ENCODE measurements at regions not wholly inside any gene's neighbourhood (a gene's known extent, or its start where the extent isn't known, plus 50 kb on each side); places are given as distances from the start of the nearest gene placed in this dataset.
"Not testable (repeated sequence)": the region's sequence is repeated elsewhere in the genome, so short reads cannot be mapped to it uniquely, and the experiment has no call there.

DNA sequence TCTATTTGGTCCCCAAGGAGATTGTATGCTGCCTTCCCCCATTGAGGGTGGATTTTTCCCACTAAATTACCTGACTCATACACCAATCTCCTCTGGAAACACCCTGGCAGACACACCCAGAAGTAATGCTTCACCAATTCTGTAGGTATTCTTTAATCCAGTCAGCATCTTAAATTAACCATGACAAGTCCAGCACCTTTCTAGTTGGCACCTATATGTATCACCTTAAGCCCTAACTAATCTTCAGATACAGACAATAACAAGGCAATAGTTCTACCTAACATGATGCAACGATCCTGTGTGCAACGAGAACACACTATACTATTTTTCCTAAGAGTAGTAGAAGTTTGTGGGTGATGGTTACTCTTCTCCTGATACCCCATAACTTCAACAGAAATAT is 473.3 kb upstream of the NPAP1 start:
- not testable (repeated sequence) for DNase-seq

DNA sequence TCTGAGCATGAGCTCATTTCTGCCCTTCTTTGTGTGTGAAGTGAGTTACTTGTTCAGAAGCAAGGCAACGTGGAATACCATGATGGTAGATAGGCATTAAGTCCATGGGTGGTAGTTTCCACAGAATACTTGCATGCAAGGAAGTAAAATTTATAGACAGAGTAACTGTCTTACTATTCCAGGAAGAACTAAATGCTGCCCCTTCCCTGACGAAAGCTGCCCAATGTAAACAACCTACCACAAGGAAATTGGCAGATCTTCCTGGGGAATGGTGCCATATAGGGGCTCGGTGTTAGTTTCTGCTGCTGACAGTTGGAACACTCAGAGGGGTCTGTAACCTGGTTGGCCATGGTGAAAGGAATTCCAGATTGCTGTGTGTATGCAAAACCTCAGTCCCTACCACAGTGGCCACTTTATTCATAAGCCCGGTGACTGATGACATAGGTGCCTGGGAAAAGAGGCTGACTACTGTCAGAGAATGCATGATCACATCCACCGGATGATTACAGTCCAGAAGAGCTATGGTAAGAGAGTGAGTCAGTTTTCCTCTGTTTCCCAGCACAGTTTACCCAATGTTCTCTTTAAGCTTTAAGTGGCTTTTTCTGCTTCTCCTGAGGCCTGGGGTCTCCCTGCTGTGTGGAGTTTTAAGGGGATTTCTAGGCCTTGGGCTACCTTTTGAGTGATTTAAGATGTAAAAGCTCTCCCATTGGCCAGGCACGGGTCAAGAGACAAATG is 463.7 kb upstream of the NPAP1 start:
- not testable (repeated sequence) for DNase-seq

DNA sequence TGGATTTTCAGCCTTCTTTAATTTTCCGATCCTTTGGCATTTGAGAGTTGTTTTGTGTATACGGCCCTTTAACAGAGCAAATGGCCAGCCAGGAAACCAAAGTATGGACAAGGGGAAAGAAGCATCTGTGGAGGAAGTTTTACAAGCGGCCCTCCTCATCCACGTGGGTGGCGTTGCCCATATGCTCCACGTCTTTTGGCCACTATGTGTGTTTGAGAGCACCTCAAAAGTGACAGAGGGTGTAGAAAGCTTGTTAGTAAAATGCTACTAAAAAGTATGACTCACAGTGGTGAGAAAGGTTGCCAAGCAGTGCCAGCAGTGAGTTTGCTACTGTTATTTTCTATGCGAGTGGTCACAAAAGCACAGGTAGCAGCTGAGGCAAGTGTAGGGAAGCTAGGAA is 451.8 kb upstream of the NPAP1 start:
- no peak for DNase-seq

DNA sequence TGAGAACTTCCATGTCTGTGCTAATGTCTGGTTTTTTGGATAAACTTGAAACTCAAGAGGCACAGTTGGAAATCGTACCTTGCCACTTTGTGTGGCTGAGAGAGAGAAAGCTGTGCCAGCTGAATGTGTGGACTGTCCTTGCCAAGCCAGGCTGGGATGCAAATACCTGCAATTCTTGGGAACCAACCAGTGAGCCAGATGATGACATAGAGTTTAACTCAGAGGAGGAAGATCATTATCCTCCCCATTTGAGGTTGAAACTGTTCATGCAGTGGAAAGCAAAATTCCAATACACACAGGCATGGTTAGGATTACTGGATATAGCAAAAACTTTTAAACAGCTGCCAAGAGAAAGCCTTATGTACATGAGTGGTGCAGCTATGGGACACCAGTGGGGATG is 451.4 kb upstream of the NPAP1 start:
- DNase-seq, result no peak

DNA sequence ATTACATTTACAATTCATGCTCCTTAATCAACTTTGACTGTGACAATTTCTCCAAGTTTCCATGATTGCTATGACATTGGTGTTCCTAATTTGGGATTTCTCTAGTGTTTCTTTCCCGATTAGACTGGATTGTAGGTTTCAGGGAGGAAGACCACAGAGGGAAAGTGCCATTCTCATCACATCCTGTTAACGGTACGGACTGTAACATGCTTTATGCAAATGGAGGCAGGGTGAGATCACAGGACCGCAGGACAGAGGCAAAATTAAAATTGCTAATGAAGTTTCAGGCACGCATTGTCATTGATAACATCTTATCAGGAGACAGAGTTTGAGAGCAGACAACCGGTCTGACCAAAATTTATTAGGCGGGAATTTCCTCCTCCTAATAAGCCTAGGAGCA is 446.7 kb upstream of the NPAP1 start:
- not testable (repeated sequence) for DNase-seq

DNA sequence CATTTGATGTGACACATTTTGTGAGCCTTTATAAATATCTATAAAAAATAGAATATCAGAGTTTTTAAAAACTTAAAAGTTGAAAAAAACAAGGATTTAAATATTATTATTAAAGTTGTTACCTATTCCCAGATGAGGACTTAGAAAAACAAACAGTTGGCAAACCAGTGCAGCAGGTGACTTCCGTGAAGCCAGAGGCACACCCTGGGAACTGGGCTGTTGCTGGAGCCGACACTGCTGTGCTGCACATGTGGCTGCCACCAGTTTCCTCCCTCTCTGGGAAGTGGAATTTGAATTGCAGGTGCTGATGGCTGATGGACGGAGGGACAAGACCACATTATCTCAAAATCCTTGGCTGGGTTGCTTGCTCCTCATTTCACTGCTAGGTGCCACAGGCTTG is 442.4 kb upstream of the NPAP1 start:
- DNase-seq, result not testable (repeated sequence)

DNA sequence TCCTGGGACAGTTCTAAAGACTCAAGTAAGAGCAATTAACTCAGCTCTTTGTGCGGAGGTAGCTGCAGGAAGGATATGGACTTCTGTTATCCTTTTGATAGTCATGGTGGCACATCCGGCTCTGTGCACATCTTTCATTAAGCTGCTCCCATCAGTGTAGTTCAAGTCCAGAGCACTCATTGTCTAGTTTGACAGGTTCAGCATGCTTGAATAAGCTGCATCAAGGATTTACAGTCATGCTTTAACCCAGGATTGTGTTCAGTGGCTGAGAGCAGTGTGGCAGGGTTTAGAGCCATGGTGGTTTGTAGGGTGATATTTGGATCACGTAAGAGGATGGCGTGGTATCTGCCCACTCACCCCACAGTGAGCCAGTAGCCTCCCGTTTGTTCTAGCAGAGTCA is 435.0 kb upstream of the NPAP1 start:
- DNase-seq, result not testable (repeated sequence)

DNA sequence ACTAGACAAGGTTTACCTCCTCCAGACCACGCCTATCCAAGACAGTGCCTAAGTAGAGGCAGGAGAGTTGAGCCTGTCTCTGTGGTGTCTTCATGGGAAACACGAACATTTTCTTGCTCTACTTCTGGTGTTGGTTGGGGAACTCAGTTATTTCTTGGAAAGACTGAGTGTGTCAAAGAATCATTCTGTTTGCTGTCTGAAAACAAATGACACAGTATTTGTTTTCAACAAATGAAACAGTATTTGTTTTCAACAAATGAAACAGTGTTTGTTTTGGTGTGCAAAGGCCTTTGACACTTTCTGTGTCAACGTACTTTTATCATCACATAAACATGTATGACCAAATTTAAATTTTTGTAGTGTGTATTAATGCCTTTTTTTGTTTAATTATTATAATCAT is 416.5 kb upstream of the NPAP1 start:
- DNase-seq, result not testable (repeated sequence)

DNA sequence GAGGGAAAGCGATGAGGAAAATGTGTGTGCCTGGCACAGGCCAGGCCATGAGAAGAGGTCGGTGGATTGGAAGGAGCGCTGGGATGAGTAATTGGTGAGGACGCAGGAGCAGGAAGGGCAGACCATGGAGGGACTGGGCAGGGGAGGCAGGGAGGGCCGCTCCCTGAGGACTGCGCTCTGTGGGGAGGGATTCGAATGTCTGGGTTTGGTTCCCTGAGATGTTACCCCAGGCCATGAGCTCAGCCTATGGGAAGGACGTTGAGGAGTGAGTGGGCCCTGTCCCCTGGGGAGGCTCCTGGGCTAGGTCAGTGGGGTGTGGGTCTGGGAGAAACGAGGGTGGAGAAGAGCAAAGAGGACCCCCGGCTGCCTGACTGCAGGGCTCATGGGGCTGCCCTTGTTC is 415.2 kb upstream of the NPAP1 start:
- DNase-seq, result not testable (repeated sequence)

DNA sequence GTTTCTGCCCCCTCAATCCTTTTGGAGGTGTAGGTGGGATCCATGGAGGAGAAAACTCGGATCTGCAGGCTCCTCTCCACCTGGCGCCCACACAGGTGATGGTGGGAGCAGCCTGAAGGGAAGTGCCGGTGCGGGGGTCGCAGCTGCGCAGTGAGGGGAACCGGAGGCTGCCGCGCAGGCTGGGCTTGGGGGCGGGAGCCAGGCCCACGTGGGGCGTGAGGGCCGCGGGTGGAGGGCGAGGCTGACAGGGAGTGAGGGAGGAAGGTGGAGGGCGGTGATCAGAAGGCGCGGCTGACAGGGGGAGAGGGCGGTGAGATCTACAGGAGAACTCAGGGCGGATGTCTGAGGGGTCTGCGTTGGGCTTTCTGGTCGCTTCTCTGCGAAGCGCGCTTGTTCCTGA is 414.7 kb upstream of the NPAP1 start:
- not testable (repeated sequence) for DNase-seq

DNA sequence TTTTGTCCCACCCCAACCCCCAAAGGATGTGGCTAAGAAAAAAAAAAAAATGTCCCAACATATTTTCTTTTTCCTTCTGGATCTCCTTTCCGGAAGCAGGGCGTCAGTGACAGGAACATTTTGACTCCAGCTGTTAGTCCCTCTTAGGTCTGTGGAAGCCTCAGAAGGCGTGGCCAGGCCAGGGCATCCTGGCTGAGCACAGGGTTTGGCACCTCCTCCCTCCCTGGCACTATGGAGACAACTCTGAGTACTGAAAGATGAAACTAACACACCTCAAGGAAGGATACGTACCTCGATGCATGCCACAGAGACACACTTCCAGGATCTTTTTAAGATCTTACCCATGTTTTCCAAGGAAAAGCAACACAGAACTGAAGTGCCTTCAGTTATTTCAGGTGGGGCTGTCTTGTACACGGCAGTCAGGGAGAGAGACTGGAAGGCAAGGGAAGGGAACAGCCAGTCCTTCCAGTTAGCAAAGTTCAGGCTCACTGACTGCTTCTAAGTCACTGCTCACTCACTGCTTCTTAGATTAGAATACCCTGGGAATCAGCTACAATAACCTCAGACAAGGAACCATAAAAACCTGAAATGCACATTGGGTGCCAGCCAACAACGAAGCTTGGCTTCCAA is 406.9 kb upstream of the NPAP1 start:
- DNase-seq, result not testable (repeated sequence)

DNA sequence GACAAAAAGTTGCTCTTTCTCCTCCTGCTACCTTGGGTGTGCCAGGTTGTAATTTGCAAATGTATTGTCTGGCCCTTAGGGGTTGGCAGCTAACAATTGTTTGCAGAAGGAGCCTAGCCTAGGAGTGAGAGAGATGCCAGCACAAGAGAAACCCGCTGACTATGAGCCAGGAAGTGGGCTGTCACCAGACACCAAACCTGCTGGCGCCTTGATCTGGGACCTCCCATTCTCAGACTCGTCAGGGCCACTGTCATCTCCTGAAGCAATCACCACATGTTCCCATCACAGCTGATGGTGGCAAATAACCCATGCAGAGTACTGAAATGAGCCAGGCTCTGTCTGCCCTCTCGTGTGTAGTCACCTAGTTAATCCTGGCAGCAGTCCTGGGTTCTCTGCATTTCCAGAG is 406.4 kb upstream of the NPAP1 start:
- peak; percentile 49 for DNase-seq

DNA sequence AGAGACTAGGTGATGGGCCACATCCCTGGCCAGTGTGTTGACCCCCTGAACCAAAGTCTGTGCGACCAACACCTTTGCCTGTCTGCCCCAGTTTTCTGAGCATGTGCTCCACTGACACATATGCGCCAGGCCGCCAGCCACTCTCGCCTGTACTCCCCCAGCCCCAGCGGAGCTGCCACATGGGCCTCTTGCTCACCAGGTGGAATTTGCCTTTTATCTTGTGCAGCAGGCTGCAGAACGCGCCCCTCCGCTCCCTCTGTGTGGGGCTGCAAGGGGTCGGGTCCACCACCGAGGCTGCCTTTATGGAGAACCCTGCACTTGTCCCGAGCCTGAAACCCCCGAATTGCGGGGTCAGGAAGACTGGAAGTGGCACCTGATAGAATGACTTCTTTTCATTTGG is 405.7 kb upstream of the NPAP1 start:
- no peak for DNase-seq

DNA sequence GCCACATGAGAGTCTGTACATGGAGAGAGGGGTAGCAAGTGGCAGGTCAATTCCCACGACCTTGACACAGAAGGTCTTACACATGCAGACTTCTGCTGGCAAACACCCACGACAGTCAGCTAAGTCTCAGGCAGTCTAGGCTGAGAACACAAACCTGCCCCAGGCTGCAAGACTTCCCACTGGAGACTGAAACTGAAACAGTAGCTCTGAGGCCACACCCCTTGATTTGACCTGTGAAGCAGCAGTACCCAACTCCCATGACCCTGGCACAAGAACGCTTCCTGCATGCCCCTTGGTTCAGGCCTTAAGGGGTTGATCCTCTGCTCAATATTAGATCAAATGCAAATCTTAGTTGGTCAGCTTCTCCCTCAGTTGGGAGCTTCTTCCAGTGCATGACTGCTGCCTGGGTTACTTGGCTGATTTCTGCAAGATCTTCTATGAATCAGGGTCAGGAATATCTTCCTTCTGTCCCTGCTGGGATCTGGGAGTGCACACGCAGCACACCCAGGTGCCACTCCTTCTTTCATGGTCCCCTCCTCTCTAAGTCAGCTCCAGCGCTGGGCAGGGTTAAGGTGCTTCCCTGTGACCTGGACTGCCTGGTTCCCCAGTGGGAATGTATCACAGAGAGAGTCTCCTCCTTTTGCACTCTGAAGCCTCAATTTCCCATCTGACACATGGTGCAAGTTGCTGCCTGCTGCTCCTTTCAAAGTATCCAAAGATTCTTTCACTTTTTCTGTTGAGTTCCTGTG is 403.9 kb upstream of the NPAP1 start:
- not testable (repeated sequence) for DNase-seq

DNA sequence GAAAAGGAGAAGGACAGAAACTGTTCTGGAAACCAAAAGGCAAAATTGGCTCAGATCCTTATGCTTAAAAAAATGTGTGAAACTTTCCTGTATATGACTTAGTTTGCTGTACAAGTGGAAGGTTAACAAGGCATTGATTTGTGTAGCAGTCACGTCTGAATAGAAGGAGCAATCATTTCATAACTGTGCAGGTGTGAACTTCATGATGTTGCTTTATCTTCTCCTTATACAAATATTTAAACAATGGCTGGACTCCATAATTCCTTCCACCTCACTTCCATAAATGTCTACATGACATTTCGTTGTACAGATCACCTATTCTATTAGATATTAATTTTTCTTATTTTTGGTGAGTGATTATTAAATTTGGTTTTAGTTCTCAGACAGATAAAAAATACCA is 382.7 kb upstream of the NPAP1 start:
- no peak for DNase-seq

DNA sequence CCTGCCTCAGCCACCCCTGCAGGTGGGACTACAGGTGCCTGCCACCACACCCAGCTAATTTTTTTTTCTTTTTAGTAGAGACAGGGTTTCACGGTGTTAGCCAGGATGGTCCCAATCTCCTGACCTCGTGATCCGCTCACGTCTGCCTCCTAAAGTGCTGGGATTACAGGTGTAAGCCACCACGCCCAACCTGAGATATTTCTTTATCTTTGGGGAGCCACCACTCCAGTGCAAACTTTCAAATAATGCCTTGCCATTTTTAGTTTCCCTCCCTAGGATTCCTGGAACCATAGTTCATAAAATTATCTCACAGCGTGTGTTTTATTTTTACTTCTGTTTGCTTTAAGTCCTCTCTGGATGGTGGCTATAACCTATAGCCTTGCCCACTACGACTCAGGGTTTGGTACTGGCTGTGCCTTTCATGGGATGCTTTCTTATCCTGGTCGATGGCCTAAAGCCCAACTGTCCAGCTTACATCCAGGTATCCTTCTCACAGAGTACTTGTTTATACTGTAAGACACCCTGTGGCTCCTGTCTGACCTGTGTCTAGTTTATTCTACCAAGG is 374.7 kb upstream of the NPAP1 start:
- not testable (repeated sequence) for DNase-seq

DNA sequence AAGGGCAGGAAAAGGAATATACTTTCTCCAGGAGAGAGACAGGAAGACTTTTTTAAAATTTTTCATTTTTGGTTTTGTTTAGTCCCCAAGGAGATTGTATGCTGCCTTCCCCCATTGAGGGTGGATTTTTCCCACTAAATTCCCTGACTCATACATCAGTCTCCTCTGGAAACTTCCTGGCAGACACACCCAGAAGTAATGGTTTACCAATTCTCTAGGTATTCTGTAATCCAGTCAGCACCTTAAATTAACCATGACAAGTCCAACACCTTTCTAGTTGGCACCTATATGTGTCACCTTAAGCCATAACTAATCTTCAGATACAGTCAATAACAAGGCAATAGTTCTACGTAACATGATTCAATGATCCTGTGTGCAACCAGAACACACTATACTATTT is 373.6 kb upstream of the NPAP1 start:
- not testable (repeated sequence) for DNase-seq

DNA sequence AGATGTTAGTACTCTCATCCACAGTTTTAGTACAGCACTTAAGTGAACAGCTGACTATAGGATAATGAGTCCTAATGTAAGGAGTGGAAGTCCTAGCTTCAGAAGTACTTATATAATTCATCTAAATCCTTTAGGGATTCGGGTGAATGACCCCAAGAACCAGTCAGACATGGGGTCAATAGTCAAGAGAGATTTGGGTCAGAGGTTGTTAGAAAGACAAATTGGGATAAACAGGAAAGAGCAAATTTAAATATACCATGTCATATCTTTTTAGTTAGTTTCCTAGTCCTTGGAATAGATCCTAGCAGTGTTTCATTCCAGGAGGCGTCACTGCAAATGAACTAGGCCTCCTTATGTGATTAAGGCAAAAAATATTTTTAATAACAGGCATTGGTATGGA is 370.8 kb upstream of the NPAP1 start:
- not testable (repeated sequence) for DNase-seq

DNA sequence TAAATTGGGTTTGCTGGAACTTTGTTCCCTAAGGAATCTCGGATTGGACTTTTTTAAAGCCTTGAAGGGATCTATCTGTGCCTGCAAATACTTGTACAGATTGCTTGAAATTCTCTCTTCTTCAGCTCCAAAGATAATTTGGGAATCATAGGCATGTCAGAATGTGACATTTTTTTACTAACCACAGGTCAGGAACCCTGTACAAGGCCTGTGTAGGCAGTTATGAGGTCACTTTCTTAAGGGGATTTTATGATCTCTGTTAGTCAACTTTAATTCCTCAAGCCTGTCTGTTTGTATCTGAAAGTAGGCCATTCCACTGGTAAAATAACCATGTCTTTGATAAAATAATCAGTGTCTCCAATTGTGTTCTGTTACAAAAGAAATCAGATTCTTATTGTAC is 369.9 kb upstream of the NPAP1 start:
- not testable (repeated sequence) for DNase-seq

DNA sequence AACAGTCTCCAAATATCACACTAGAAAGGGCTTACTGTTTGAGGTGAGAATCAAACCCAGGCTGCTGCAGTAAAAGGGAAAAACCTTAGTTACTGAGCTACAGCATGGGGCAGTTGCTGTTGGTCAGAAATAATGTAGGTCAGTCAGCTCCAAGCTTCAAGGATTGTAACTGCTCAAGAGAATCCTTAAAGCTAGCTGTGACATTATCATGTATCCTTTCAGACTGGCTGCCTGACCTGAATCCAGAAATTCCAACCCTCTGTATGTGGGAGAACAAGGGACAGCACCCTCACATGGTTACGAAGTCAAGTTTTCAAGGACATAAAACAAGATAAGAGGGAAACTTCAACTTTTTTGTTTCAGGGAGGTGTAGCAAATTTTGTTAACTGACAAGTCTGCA is 365.9 kb upstream of the NPAP1 start:
- not testable (repeated sequence) for DNase-seq

DNA sequence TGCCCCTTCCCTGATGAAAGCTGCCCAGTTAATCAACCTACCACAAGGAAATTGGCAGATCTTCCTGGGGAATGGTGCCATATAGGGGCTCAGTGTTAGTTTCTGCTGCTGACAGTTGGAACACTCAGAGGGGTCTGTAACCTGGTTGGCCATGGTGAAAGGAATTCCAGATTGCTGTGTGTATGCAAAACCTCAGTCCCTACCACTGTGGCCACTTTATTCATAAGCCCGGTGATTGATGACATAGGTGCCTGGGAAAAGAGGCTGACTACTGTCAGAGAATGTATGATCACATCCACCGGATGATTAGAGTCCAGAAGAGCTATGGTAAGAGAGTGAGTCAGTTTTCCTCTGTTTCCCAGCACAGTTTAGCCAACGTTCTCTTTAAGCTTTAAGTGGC is 363.9 kb upstream of the NPAP1 start:
- DNase-seq, result not testable (repeated sequence)

DNA sequence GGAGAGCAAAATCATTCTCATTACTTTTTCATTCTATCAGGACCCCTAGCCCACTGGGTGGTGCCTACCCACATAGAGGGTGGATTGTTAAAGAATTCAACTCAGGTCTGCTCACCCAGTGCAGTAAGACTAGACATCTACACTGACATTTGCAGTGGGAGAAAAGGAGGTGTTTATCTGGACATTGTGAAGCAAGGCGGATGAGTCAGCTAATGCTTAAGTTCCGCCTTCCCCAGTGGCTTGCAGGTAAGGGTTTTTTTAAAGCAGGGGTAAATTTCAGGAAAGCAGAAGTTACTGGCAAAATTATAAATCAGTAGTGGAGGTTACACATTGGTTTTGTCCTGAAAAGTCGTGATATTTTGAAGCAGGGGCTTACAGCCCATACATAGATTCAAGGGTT is 359.2 kb upstream of the NPAP1 start:
- not testable (repeated sequence) for DNase-seq

DNA sequence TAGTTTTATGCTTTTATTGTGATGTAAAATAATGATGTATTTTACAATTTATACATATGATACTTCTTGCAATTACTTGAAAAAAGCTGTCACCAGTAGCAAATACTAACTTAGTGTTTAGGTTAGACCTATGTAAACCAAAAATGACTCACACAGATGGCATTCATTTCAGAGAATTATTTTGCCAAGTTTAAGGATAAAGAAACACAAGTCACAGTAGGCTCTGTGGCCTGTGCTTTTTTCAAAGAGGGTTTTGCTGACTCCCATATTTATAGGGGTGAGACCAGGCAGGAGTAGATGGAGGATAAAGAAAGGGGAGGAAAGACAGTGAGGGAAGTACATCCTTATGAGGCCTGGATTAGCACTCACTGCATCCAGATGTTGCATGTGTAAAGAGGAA is 356.6 kb upstream of the NPAP1 start:
- DNase-seq, result no peak

DNA sequence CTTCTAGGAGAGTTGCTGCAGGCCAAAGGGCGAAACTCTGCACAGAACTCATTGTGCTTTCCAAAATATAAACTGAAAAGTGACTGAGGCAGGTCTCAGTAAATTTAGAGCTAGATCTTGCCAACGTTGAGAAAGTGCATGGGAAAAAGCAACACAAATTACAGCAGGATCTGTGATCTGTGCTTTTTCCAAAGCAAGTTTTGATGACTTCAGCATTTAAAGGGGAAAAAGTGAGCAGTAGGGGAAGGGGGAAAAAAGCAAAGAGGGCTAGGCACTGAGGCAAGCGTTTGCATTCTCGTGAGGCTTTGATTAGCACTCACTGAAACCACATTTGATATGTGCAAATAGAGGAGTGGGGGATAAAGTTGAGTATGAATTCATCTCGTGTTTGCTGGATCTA is 351.5 kb upstream of the NPAP1 start:
- not testable (repeated sequence) for DNase-seq

Measured in NCI-H2029 (cell line).